NCI-H69 (cell line): ENCODE measurements at regions not wholly inside any gene's neighbourhood (a gene's known extent, or its start where the extent isn't known, plus 50 kb on each side); places are given as distances from the start of the nearest gene placed in this dataset.
"Not testable (repeated sequence)": the region's sequence is repeated elsewhere in the genome, so short reads cannot be mapped to it uniquely, and the experiment has no call there.

Experiments
- DNase-seq: peaks from one replicate; lab custom pipeline; 2025; lab: John Stamatoyannopoulos, UW

- DNase-seq, result no peak
These were observed 324.3 kb downstream of the QKI start for GRCh38 chr6:163738725-163739407.

- no peak for DNase-seq
These were observed 323.8 kb downstream of the QKI start for GRCh38 chr6:163738304-163738703.

- DNase-seq, result no peak
These were observed 320.6 kb downstream of the QKI start for GRCh38 chr6:163735076-163735475.

GRCh38 chr6:163733061-163733460 lies 318.5 kb downstream of the QKI start:
- no peak for DNase-seq

GRCh38 chr6:163732479-163732878 lies 318.0 kb downstream of the QKI start:
- DNase-seq, result no peak

GRCh38 chr6:163732014-163732351 lies 317.5 kb downstream of the QKI start:
- not testable (repeated sequence) for DNase-seq

GRCh38 chr6:163731215-163732013 lies 316.9 kb downstream of the QKI start:
- DNase-seq, result no peak

- DNase-seq, result no peak
These were observed 316.0 kb downstream of the QKI start for GRCh38 chr6:163730246-163731210.

GRCh38 chr6:163729127-163729872 lies 314.8 kb downstream of the QKI start:
- no peak for DNase-seq

GRCh38 chr6:163728442-163729126 lies 314.1 kb downstream of the QKI start:
- no peak for DNase-seq

GRCh38 chr6:163726037-163726695 lies 311.6 kb downstream of the QKI start:
- no peak for DNase-seq

- DNase-seq, result peak; percentile 77
These were observed 310.8 kb downstream of the QKI start for GRCh38 chr6:163725008-163725941.

GRCh38 chr6:163724196-163724595 lies 309.7 kb downstream of the QKI start:
- no peak for DNase-seq

- DNase-seq, result no peak
These were observed 309.2 kb downstream of the QKI start for GRCh38 chr6:163723759-163724158.

- DNase-seq, result no peak
These were observed 307.6 kb downstream of the QKI start for GRCh38 chr6:163721922-163722692.

- no peak for DNase-seq
These were observed 306.9 kb downstream of the QKI start for GRCh38 chr6:163721435-163721834.

GRCh38 chr6:163720460-163721235 lies 306.1 kb downstream of the QKI start:
- no peak for DNase-seq

GRCh38 chr6:163720005-163720404 lies 305.5 kb downstream of the QKI start:
- DNase-seq, result peak; percentile 89
